SW480 (cell line): ENCODE measurements at regions not wholly inside any gene's neighbourhood (a gene's known extent, or its start where the extent isn't known, plus 50 kb on each side); places are given as distances from the start of the nearest gene placed in this dataset.
A peak's percentile ranks its signal among the peaks of the same experiment; 100 is the strongest.

Experiments
- DNase-seq: peaks from one replicate; pipeline ENCODE4 v3.0.0-alpha.2; 2016; ENCODE audit warnings: low spot score

DNA sequence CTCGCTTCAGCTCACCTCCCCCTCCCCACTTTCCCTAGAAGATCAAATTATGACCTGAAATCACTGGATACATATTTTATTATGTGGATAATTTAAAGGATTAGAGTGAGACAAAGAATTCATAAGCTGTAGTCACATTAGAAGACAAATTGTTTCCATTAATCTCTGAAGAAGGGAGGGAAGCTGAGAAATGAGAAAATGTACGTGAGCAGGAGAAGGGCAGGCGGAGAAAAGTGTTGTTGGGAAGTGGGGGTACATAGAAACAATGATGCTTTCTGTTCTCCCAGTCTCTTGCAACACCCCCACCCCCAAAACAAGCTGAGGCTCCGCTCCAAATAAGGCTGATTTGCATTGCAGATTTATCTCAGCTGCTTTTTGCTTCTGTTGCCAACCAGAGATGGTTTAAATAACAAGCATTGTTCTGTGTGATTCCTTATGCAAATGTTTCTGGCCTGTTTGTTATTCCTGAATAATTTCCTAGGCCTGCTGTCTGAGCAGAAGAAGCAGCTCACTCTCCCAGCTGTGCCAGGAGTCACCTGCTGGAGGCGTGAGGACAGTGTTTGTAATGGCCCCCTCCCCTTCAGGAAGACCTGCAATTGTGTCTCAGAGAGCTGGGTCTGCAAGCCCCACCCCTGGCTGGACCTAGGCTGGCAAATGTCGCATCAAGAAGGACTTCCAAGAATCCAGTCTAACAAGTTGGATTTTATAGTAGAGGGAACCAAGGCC is 121.8 kb upstream of the TNR start:
- DNase-seq = no peak

DNA sequence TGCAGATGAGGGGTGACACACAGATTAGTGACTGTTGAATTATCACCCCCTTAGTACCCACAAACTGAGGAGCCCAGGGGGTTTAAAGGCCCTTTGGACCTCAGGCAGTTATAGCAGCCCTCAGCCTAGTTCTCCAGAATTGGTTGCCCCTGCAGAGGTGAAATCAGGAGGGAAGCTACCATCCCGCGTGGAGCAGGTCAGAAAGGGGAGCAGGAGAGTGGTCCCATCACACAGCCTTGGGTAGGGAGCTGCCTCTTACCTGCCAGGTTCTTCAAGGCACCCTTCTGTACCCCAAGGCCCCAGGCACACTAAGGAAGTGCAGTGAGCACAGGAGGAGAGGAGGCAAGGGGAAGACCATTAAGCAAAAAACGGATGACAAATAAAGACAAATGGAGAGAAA is 121.2 kb upstream of the TNR start:
- DNase-seq = no peak

DNA sequence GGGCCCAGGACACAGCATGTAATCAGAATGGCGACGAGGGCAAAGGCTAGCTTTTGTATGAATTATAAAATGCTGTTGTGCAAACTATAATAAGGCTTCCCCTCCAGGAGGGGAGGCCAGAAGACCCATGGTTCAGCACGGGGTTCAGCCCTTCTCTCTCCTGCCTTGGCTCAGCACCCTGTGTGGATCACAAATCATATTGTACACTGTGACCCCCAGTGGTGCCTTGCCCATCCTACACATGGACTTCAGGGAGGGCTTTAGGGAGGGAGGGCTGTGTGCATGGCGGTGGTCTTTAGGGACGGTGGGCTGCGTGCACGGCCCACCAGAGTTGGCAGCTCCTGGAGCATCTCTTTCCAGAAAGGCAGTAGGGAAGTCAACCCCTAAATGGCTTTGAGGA is 120.8 kb upstream of the TNR start:
- no peak for DNase-seq

DNA sequence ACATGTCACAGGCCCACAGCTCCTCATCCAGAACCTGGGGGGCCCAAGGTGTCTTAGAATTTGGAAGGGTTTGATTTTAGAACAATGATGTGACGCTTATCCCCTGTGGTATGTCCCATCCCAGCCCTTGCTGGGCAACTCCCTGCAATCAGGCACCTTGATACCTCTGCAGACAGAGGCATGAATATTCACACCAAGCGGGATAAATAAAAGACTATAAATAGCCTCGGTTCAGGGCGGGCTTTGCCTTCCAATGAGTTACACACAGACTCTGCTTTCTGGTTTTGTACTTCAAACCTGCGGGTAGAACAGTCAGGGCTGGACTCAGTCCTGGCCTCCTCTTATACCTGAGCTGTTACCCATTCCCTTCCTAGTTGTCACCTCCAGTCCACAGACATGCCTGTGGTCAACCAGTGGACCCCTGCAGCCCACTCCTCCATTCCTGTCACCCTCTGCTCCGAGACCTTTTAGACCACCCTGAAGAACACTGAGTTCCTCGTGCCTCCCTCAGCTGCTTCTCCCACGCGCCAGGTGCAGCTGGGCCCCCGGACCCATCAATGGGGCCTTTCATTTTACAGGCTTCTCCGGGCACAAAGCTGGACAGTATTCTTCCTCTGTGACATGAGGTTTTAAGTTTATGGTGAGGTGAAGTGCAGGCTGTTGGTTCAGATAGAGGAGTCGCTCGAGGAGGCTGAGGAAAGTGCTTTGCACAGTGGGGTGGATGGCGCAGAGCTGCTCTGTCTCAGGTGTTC is 120.1 kb upstream of the TNR start:
- no peak for DNase-seq

DNA sequence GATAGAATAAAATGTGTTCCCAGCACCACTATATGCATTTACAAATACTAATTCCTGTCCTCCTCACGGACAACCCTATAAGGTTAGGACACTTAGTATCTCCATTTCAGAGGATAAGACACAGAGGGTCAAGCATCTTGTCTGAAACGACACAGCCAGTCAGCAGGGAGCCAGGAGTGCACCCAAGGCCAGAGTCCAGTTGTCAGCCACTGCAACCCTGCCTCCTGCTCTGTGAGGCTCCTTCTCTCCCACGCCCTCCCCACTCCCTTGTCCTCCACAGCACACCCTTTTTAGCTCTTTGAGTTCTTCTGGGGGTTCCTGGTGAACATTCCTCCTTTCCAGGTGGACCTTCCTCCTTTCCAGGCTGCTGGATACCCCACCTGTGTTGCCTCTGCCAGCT is 119.0 kb upstream of the TNR start:
- no peak for DNase-seq

DNA sequence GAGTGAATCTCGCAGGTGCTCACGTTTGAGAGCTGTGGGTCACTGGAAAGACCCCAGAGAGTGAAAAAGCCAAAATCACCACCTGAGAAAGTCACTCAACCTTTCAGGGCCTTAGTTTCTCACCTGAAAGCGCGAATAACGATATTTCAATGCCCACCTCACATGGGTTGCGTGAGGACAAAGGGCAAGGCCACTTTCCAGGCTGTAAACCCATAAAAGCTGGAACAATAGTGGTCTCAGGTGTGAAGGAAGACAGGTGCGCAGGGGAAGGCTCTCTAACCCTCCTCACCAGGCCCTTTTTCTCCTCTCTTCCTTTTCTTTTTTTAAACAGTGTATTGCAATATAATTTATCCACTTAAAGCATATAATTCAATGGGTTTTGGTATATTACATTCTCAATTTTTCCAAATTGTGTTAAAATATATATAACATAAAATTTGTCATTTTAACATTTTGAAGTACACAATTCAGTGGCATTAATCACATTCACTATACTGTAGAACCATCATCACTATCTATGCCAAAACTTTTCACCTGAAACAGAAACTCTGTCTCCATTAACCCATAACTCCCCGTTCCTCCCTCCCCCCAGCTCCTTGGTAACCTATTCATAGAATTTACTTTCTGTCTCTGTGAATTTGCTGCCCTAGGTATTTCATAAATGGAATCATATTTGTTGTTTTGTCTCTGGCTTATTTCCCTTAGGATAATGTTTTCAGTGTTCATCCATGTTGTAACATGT is 118.4 kb upstream of the TNR start:
- no peak for DNase-seq

DNA sequence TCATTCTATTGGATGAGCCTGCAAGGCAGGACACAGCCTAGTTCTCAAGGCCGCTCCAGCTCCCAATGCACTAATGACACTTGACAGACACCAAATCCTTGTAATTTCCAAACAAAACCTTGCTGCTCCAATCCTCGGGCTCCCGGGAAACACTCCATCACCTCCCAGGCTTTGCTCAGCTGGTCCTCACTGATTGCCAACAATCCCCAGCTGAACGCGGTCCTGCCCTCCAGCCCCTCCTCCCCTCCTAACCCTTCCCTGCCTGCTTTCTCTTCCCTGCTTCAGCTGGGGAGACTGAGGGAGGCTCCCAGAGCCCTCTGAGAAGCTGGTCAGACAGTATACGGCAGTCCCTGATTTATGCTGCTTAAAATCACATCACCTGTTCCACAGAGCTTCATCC is 114.4 kb upstream of the TNR start:
- no peak for DNase-seq

DNA sequence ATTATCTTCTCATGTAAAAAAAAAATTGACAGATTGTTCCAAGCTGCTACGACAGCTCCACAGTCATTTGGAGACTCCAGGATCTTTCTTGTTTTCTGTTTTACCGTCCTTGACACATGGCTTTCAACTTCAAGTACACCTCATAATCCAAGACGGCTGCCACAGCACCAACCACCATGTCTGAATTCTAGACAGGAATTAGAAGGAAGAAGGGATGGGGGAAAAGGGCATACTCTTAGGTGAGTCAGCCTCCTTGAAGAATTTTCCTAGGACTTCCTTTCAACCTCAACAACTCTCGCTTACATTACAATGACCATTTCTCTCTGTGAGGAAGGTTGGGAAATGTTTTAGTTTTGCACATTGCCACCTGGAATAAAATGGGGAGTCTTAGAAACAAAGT is 110.3 kb upstream of the TNR start:
- no peak for DNase-seq

DNA sequence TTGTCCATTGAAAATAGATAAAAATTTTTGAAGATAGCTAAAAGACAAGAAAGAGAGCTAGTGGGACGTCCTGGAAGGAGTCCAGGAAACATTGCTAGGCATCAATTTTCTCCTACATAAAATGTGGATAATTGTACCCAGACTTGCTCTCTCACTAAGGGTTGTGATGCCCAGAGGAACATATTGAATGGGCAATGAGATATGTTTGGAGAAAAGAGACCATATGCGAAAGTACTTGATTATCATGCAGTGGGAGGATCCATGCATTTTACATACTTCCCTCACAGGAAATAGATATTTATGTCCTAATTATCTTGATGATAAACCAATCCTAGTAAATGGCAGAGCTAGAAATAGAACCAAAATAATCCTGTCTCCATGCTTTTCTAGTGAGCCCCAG is 108.4 kb upstream of the TNR start:
- DNase-seq = no peak

DNA sequence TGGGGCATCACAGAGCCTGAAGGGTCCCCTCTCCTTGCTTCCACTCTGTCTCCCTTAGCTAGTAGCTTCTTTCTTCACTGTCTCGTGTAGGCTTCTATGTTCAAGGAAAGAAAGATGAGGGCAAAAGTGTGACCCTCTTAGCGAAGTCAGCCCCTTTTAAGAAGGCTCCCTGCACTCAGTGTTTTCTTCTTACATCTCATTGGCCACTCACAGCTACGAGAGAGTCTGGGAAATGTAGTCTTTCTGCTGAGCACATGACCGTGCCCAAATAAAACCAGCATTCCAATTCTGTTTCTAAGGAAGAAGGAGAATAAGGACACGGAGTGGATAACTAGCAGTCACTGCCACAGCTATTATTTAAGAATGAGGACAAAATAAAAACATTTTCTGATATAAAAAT is 104.9 kb upstream of the TNR start:
- no peak for DNase-seq

DNA sequence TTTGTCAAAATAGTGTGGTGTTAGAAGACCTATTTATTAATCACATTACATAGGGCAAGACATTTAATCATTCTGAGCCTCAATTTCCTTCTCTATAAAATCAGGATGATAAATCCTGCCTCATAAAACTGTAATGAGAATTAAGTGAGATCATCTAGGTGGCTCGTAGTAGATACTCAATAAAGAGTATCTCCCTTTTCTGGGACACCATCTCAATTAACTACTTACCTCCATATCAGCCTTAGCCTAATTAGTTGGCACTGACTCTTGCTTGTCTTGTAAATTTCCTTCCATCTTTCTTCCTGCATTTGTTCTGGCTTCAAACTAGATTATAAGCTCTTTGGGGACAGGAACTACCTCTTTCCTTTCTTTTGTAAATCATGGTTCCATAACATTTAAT is 102.6 kb upstream of the TNR start:
- DNase-seq = no peak

DNA sequence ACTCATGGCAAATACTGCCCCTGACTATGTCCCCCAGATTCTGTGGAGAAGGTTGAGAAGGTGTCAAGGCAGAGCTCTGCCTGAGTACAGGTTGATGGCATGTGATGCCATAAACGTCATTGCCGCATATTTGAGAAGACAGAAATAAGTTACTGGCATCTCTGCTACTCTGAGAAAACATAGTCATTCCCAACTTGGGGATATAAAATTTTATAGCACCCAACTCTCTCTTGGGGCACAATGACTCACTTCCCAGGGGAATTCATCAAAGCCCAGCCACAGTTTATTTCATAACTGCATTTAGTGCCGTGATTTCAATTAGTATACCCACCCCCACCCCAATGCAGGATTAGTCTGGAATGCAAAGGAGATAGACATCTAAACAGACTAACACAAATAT is 101.9 kb upstream of the TNR start:
- DNase-seq = peak; percentile 40

DNA sequence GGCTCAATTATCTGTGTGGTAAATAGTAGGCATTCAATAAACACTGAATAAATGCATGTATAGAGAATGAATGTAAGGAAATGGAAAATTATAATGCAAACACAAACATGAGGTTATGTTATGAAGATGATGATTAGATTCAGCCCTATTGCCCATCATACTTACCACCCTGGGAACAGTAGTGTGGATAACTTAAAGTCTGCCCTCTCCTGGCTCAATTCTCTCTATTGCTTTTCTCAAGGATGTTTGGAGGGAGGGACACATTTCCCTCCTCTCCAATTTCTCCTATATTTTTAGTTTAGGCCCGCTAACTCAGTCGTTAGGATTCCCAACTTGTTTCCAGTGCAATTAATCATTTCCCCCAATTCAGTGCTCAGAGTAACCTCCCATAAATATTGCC is 101.5 kb upstream of the TNR start:
- DNase-seq = no peak

DNA sequence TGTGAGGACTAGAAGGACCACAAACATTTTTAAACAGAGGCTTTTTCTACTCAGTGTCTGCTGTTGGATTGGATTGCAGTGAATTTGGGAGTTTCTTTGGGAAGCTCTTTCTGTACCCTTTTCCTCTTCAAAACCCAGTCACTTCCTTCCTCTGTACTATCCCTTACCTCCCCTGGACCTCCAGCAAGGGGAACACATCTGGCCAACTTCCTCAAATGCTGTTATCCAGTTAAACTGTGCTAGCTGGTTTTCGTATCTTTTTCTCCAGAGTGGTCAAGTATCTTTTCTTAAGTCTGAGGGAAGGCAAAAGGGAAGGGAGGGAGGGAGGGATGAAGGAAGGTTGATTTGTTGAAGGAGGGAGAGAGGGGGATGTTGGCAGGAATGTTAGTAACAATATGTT is 99.2 kb upstream of the TNR start:
- no peak for DNase-seq

DNA sequence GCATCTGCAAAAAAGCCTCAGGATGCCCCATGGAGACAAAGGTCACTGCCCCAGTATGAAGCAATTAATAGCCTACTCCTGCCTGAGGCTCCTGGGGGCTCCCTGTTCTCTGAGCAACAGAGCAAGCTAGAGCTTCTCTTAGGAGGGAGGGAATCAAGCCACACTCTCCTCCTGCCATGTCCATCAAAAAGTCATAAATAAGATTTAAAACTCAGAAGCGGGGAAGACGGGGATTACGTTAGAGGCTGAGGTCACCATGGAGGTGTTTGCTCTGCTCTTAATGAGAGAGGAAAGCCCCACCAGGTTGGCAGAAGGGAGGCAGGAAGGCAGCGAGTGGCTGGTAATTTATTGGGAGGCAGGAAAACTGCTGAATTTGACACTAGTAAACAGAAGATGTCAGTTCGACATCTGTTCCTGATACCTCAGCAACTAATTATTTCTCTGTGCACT is 98.4 kb upstream of the TNR start:
- DNase-seq = no peak

DNA sequence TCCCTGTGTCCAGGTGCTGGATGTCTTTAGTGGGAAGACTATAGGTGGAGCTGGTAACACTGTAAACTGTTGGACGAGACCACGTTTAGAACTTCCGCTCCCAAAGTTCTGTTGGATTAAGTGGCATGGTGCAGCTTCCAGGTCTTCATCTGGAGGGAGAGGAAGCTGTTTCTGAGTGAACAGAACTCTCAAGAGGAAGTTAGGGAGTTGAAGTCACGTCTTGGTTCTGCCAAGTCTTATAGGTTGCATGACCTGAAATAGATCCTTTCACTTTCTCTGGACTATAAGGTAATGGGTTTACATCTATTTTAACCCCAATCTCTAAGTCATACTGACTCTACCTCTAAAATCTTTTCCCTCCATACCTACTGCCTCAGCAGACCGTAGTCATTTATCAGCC is 97.4 kb upstream of the TNR start:
- no peak for DNase-seq

DNA sequence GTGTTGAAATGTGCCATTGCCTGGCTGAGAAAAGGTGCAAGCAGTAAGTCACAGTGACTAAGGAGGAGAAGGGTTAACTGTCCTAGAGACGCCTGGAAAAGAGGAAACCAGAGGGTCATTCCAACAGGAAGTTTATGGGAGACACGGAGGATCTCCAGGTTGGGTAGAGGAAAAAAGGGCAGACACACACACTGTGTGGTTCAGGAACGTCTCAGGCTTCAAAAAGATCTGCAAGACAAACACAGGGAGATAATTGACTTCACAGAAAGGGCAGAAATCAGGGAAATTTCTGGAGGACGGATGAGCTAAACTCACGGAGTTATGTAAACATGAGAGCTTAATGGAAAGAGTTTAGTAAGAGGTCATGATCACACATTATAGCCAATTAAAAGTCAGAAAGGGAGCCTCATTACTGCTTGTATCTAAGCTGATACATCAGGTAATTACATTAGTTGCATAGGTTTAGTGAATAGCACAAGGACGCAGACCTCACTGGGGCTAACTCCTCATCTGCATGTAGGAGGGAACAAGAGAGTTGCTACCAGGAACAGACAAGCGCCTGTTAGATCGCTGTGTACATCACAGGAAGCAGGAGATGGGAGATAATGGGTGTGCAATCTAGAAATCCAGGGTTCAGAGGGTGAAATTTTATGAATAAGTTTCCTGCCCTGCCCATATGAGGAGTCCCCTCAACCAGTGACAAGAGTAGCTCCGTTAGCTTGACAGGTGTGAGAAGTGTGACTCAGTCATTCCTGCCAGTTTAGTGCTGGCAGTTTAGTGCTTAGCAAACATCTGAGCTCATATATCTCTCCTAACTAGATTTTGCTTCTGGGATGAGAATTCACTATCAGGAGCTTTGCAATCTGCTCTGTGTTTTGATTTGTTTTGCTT is 96.6 kb upstream of the TNR start:
- DNase-seq = peak; percentile 85

DNA sequence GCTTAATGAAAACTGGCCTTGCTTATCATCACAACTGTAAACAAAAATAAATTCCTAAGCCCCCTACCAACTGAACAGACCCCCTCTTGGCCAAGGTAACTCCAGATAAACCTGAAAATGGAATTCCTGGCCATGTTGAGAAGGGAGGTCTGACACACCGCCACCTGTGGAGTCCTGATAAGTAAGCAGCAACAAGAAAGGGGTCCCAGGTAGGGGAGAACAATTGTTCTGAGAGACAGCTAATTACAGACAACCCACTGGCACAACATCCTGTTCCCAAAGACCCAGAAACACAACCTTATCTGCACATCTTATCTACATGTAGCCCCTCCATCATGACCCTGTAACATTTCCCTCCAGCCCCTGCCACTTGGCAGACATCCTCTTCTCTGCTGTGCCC is 91.2 kb upstream of the TNR start:
- DNase-seq = no peak

DNA sequence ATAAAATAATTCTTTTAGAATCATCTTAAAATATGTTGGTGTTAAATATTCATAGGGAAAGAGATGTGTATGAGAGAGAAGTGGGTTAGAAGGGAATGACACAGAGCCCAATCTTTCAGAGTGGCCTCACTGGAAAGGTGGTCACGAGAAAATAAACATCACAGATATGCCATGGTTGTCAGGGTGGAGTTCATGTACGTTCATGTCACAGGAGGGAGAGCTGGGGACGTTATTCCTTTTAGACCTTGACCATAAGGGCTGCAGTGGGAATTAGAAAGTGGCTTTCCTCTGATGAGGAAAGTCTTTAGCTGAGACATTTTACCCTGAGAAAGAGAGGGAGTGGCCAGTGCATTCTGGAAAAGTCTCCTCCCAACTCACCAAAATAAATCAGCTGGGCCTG is 90.6 kb upstream of the TNR start:
- no peak for DNase-seq

DNA sequence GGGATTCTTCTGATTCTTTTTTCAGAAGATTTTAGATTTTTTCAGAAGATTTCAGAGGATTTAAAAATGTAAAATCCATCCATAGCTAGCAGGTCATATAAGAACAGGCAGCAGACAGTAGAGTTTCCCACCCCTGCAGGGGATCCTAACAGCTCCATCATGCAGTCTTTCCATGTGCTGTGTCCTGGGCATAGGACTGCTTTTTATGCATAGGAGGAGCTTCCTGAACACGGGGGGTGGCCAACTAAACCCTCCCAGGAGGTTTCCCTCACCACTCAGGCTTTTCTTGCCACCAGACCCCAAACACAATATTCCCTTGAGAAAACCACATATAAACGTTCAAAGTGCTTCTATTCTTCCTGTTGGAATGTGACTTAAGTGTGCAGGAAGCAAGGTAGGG is 90.1 kb upstream of the TNR start:
- no peak for DNase-seq

DNA sequence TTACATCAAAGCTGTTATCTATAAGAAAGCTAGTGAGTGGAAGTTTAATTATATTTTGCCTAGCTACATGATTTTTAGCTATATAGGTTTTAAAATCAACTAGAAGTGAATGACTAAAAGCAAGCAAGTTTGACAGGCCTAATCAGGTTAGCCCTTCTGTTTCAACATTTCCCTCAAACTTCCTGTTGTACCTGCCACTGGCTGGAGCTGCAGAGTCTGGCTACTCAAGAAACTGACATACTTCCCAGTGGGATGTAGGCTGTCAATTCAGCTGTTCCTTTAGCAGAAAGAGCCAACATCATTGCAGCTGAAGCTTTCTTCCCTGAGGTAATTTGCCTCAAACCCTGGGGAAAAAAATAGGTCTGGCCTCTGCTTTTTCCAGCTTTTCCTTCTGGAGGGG is 87.1 kb upstream of the TNR start:
- no peak for DNase-seq

DNA sequence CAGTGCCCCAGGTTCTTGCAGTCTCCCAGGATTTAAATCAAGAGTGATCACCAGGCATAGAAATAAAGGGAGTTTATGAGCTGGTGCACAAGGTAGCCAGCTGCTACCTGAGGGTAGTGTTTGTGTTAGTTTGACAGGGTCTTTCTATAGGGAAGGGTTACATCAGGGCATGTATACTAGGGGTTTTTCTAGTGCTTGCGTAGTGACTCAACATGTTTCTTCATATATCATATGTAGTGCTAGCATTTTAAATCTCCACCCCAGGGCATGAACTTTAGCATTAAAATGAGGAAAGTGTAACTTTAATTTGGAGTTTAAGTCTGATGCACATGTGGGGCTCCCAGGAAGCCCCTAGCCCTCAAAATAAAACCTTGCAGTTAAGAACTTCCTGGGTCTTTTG is 86.5 kb upstream of the TNR start:
- DNase-seq = no peak
